NCI-H1930 (cell line): ENCODE measurements at regions not wholly inside any gene's neighbourhood (a gene's known extent, or its start where the extent isn't known, plus 50 kb on each side); places are given as distances from the start of the nearest gene placed in this dataset.
"Not testable (repeated sequence)": the region's sequence is repeated elsewhere in the genome, so short reads cannot be mapped to it uniquely, and the experiment has no call there.

Source experiments
- DNase-seq, 2 experiments: peaks; one replicate each; lab custom pipeline; 2025; lab: John Stamatoyannopoulos, UW

DNA sequence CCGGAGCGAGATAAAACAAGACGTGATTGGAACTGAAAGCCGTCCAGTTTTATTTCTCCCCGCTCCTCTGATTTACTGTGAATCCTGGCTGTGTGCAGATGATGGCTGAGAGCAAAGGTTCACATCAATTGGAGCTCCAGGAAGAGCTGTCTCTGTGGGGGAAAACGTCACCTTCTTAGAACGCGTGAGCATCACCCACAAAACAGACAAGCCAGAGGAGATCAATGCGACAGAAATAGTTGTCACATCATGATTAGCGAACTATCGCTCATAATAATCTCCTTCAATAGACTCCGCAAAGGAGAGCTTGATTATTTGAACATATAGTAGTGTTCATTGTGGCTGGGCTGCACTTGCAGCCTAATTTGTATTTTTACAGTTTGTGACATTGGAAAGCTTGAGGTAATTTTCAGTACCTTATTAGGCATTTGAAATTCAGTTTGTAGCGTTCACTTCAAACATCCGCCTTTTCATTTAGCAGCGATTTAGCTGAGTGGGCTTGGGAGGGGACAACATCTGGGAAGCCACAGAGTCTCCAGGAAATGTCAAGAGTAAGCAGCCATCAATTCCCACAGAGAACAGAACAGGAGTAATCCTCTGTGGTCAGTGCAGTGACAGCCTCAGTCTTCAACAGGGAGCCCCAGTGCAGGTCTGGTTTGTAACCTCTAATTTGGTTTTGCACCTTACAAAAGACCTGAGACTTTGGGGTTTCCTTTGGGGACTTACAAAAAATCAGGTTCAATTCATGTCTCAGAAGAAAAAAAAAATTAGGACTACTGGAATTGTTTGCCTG lies 276.8 kb upstream of the PFKP start:
- DNase-seq = no peak

DNA sequence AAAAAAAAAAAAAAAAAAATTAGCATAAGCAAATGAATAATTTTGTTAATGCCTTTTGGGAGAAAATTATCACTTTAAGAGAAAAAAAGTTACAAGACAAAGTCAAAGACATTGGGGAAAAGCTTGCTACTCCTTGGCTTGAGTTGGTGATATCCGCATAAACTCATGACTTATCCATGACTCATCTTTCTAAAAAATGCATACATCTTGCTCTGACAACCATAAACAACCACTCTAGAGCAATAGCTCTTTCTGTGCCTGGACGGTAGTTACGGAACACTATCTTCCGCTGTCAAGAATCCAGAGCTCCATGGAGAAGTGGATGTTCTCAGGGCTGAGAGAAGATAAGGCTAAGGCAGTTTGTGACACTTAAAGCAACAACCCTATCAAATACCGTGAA lies 281.1 kb upstream of the PFKP start:
- no peak for DNase-seq

DNA sequence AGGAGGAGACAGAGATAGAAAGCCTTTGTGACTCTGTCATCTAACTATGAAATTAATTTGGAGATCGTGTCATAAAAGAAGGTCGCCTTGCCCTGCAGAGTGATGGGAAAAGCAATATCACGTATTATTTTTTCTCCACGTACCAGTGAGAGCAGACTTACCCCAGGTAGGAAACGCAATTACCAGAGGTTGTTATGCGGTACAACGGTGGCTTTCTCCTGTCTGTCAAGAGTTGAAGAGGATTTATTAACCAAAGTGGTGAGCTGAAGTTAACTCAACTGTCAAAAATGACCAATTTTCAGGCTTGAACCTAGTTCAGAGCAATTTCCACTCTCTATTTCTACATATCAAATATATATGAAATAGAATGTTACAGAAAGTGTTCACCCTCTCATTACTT lies 282.6 kb upstream of the PFKP start:
- DNase-seq = no peak

DNA sequence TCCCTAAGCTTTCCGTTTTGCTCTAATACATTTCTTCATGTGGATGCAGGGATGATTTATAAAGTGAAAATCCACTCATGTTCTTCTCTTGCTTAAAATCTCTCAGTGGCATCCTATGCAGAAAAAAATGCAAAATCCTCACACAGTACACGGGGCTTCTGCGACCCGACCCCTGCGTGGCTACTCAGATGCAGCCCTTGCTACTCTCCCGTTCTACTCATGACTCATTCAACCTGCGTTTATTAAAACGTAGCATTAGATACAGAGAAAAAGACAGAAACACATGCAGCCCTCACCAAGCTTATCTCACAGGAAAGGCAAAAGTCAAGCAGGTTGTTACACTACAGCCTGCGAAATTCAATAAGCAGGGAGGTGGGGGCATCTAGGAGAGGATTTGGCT lies 284.4 kb upstream of the PFKP start:
- DNase-seq = no peak

DNA sequence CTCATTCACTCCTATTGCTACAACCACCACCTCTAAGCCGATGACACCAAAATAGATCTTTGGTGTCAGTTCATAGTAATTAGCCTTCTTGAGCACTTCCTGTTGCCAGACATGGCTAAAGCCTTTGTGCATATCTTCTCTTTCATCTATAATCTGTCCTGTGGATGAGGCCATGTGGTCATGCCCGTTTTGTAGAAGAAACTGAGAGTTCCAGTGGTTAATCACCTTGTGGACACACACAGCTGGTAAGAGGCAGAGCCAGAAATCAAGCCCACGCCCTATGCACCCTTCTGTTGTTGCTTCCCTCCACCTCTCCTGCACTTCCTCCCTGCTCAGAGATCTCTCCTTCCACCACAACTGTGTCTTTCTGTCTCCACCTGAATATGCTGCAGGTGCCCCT lies 285.1 kb upstream of the PFKP start:
- no peak for DNase-seq

DNA sequence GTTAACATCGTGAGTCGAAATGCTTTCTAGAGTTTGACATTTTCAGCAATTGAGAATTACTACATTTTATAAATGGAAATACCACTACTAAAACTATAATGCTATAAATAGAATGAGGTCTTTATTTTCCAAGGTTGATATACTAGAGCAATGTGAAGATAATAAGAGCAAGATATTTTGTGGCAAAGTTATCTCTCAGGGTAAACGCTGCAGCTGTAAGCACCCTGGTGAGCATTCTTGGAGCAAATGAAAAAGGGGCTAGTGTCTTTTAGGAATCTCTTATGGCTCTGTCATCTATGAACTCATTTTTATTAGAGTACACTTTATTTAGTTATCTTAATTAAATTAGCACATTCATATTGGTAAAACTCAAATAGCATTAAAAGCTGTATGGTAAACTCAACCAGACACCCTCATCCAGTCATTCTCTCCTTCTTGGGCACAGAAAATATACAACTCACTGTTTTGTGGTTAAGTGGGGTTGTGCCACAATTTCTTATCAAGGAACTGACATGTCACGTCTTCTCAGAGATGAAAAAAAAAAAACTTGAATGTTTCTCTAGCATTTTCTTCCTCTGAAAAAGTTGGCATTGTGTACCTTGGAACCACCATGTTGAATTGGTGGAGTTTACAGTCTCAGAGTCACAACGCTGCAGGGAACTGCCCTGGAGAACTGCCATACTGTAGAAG lies 289.5 kb upstream of the PFKP start:
- no peak for DNase-seq

DNA sequence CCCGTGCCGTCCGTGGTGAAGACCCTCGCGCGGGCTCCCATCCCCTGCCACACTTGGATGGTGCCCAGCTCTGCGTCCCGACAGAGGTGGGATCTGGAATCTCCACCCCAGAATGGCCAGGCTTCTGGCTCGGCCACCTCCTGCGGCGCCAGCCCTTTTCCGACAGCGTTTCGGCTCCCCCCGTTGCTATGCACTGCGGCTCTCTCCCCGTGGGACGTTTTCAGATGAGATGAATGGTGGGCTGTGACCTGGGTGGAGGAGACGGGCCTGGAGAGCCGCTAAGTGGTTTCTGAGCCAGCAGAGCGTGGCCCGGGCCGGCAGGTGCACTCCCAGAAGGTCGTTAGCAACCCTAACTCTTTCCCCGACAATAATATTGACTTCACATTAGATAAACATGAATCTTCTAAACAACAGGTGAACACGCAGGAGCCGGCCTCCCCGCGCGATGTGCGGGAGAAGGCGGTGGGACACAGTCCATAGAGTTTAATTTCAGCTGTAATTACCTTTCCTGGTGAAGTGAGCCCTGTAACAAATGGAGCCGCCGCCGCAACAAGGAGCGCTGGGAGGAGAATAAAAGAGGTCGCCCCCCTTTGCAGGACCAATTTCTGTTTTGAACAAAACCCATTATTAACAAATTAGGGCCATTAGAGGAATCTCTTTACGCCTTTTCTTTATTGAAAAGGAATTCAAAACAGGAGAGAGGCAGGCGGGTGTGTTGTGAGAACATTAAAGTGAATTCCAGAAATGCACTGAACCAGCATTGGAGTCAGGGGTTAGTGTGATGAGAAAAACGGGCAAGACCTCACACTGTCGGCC lies 294.3 kb upstream of the PFKP start:
- DNase-seq = no peak

DNA sequence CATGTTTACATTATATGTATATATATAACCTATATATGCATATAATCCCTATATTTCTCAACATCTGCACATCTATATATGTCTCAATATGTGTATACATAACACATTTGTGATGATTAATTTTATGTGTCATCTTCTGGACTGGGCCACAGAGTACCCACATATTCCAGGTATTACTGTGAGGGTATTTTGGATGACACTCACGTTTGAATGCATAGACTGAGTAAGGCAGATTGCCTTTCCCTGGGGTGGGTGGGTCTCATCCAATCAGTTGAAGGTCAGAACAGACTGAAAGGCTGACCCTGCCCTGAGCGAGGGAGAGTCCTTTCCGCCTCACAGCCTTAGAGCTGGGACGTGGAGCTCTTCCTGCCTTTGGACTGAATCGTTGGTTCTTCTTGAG lies 295.2 kb upstream of the PFKP start:
- no peak for DNase-seq

DNA sequence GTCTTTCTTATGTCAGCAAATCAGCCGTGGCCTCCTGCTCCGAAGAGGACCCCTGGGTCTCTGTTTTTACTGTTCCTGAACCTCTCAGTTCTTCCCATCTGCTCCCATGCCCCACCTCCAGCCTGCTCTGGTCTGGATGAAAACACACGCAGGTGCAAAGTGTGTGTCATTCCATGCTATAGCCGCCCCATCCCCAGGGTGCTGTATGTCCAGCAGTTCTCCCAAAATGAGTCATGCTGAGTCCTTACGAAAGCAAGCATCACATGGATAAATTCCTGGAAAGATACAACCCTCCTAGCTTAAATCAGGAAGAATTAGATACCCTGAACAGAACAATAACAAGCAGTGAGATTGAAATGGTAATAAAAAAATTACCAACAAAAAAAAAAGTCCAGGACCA lies 300.1 kb upstream of the PFKP start:
- DNase-seq = not testable (repeated sequence)

DNA sequence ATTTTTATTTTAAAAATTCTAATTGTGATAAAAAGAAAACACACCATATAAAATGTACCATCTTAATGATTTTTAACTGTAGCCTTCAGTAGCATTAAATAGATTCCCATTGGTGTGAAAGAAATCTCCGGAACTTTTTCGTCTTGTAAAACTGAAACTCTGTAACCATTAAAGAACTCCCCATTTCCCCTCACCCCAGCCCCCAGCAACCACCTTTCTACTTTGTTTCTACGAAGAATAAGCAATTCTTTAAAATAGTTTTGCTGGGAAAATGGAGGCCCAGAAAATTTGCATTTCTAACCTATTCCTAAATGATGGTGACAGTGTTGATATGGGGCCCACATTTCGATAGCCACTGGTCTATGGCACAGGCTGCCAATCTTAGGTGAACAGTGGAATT lies 305.4 kb upstream of the PFKP start:
- no peak for DNase-seq

DNA sequence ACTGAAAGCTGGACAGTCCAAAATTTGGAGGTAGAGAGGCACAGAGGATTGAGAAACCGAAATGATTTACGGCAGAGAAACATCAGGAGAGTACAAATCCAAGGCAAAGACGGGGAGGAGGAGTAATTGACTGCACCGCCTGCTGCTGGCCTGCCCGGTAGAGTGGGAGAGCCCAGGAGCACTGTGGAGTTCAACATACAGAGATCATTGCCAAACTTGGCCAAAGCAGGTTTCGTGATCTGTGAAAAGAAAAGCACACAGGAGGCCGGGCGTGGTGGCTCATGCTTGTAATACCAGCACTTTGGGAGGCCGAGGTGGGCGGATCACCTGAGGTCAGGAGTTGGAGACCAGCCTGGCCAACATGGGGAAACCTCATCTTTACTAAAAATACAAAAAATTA lies 306.0 kb upstream of the PFKP start:
- DNase-seq = no peak

DNA sequence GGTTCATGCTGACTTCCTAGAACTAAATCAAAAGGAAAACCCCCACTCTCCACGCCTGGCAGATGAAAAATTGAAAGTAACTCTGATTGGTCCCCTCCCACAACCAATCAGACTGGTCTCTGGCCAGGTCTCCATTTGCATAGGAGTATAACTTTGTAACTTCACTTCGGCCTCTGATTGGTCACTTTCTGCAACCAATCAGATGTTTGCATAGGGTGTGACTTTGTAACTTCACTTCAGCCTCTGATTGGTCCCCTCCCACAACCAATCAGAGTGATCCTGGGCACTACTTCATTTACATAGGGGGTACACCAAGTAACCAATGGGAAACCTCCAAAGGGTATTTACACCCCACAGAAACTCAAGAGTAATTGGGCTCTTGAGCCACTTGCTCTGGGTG lies 306.6 kb upstream of the PFKP start:
- no peak for DNase-seq

DNA sequence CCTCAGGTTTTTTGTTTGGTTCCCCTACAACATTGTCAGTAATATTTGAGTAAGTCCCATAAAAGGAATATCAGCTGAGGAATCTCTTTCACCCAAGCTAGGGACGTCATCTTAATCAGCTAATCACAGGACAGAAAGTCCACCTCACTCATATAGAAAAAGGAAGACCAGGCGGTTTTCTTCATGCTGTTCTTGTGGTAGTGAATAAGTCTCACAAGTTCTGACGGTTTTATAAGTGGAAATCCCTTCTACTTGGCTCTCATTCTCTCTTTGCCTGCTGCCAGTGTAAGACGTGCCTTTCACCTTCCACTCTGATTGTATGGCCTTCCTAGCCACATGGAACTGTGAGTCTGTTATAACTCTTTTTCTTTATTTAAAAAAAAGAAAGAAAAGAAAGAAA lies 308.1 kb upstream of the PFKP start:
- no peak for DNase-seq

DNA sequence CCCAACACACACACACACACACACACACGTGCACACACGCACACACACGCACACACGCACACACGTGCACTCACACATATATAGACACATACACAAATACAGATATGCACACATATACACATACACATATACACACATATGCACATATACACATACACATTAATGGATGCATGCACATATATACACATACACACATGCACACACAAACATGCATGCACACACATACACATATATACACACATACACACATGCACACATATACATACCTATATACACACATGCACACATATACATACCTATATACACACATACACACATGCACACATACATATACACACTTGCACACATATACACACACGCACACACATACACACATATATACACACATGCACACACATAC lies 312.4 kb upstream of the PFKP start:
- DNase-seq = no peak

DNA sequence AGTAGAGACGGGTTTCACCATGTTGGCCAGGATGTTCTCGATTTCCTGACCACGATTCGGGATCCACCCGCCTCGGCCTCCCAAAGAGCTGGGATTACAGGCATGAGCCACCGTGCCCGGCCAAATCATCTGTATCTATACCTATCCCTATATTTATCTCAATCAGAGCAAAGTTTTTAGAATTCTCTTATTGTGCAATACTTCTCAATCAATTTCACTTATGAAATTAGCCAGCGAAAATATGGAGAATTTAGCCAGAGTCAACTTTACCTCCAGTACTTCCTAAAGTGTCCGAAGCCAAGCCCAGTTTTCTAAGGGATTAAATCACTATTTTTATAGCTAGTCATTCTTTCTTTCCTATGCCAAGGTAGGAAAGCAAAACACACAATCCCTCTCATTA lies 319.1 kb upstream of the PFKP start:
- DNase-seq = no peak

DNA sequence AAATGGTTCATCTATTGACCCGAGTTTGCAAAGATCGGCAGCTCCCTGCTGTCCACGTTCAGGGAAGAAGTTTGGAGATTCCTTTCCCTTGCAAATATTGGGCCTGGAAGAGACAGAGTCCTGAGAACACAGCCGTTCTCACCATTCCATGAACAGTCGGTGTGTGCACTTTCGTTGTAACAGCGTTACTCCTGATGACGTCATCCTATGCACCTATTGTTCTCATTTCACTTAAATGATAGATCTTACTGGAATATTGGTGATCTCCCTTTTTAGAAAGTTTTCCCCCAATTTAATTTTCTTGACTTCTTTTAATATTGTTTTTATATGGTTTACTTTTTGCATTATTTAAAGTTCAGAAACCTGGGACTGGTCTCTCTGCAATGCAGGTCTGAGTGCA lies 320.7 kb upstream of the PFKP start:
- no peak for DNase-seq

DNA sequence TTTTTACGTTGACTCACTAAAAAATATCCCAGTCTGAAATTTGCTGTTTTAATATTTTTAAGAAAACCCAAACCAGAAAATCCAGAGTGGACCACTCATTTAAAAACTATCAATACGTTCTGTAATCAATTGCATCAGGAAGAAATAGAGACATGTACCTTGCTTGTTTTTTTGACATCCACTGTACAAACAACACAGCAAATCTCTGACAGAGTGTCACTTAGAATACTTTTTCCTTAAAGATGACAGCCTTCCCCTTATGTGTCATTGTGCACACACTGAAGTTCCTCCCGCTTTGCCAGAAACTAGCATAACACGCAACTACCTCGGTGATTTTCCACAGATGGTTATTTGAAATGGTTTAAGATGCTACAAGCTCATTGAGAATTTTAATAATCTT lies 321.7 kb upstream of the PFKP start:
- DNase-seq = no peak

DNA sequence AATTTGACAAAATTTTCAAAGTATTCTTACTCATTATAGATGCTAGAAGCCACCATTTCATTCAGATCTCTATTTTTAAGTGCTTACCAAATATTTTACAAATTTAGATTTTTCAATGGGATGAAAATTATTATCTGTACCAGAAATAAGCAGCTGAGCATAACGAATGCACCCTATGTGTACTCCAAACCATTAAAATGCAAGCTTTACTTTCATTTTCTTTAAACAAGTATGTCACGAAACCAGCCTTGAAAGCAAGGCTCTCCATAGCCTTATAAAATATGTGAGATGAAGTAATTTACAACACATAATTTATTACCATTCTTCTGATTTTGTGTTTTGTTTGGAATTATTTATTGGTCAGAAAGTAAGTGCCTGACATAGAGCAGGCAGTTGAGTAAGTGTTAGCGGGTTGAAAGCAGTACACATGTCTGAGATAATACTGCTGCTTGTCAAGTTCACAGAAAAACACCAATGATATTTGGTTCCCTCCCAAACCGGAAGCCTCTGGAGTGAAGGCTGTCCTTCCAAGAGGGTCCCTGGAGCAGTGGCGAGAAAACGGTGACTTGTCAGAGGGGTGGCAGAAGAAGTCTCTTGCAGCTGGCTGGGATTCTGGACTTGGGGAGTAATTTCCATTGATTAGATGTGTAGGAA lies 322.7 kb upstream of the PFKP start:
- no peak for DNase-seq

DNA sequence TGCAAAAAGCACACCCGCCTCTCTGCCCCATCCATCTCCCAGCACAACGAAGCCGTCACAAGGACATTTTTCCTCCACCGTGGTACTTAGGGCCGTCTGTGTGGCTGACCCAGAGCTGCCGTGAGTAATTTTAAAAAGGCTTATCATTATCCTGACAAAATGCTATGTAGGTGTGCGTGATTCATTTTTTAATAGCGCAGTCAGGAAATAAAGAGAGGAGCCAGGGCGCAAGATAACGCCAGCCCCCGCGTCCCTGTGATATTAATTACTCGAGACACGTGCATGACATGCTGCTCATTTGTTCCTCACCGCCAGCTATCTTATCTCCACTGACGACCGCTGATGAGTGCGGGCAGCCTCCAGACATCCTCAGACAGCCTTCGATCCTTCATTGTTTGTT lies 332.7 kb upstream of the PFKP start:
- no peak for DNase-seq

DNA sequence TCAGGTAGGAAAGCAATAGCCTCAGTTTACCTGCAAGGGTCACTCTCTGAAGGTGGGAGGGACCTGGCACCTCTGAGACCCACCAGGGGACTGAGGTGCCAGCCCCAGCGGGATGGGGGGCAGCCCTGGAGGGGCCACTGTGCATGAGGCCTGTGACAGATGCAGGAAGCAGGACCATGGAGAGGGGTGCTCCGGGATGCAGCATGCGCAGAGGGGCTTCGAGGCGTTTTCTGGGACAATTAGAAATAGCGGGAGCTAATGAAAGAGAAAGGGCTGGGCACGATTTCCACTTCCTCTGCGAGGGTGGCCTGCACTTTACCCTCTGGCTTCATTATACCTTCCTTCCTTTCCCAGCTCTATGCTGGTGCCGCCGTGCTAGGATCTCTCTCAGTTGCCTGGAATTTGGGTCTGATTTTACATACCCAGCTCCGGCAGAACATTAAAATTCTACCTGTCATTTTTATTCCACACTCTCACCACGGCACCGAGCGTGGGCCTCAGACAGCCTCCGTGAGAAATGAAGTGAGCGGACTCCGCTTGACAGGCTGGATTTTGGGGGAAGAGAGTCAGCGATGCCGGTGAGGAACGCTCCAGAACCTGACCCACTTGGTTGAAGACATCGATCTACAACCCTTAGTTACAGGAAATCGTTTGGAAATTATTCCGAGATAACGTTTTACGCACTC lies 333.9 kb upstream of the PFKP start:
- no peak for DNase-seq

DNA sequence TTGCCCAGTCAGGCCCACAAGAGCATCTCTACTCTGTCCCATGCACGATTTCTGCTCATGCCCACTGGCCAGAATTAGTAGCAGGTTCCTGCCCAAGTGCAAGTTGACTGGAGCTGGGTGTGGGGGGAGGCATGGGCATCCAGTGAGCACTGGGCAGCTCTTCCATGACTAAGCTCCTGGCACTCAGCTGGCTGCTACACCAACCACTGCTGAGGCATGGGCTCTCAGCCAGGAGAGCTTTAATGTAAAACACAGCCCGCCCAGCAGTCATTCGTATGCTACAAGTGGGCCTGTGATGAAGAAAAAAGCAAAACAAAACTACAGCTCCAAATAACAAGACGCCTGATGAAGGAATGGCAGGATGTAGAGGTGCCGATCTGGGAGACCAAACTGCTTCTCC lies 335.4 kb upstream of the PFKP start:
- no peak for DNase-seq

DNA sequence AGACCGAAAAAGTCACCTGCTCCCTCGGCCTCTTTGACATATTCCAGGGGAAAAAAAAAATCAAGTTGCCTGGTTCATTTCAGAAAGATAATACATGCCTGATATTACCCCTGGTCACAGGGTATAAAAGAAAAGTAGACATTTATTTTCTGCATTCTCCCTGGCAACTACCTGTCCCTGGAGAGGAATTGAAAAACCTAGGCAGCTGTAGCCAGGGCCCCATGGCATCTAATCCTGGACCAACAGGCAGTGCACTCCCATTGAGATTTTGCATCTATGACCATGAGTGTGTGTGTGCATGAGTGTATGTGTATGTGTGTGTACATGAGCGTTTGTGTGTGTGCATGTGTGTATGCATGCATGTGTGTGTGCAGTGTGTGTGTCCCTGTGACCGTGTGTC lies 338.2 kb upstream of the PFKP start:
- no peak for DNase-seq
